CD4-positive, alpha-beta T cell treated with Interleukin-2 at 100 ng/mL for 4 hours (primary cell): ENCODE measurements at regions not wholly inside any gene's neighbourhood (a gene's known extent, or its start where the extent isn't known, plus 50 kb on each side); places are given as distances from the start of the nearest gene placed in this dataset.

ENCODE experiments used
- DNase-seq: peaks from one replicate; pipeline ENCODE4 v3.0.0-alpha.2; 2020; ENCODE audit warnings: low spot score

DNA sequence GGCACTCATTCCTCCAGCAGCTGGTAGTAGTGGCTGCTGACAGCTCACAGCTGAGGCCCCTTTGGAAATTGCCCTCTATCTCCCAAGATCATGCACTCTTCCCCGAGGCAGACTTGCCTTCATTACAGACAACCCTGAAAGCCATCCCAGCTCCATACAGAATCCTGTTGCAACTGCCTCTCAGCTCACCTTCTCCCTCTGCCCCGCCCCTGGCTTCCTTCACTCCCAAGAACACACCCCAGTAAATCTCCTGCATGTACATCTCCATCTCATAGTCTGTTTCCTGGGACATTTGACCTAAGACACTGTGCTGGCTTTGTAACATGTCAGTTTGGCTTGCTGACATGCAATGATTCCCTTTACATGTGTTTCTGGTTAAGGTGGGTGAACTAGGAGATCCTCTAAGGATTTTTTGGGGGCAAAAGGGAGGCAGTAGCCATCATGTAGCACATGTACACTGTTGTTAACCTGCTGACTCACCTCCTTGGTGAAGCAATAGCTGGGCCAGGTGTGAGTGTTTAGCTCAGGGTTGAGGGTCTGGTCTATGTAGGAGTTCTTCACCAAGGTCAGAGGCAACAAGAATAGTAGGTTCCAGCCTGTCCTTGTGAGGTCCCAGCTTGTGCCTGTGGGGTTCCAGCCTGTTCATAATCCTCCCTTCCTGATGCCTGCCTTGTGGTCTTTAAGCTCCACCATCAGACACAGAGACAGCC, 179.6 kb downstream of the CSNK2A3 start:
- DNase-seq, result no peak

DNA sequence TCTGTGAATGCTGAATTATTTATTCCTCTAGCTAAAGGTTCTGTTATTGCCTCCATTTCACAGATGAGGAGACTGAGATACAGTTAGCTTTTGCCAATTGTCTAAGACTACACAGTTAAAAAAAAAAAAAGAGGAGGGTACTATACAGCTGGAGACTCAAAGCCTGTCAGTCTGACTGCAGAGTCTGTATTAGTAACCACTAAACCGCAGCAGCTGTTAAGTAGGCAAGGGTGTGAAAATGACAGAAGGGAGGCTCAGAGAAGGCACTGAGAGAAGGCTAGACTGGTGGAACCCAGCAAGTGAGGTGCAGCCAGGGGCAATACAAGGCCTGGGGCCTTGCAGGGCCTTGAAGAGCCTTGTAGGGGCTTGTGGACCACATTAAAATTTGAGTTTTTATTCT, 181.2 kb downstream of the CSNK2A3 start:
- DNase-seq, result peak; percentile 69

DNA sequence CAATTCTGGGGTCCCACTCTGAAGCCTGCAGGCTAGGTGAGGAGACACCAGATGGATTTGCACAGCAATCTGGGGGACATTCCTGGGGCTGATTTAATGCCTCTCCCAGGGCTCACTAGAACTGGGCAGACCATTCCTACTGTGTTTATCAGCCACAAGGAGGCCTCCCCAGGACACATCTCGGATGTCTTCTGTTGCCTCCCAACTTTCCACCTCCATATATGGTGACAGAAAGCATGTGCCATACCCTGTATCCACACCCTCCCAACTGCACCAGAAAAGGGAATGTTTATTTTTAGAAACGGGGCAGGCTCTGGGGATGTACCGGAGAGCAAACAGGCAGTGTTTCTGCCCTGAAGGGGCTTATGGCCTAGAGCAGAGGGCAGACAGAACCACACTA, 181.8 kb downstream of the CSNK2A3 start:
- DNase-seq, result no peak

DNA sequence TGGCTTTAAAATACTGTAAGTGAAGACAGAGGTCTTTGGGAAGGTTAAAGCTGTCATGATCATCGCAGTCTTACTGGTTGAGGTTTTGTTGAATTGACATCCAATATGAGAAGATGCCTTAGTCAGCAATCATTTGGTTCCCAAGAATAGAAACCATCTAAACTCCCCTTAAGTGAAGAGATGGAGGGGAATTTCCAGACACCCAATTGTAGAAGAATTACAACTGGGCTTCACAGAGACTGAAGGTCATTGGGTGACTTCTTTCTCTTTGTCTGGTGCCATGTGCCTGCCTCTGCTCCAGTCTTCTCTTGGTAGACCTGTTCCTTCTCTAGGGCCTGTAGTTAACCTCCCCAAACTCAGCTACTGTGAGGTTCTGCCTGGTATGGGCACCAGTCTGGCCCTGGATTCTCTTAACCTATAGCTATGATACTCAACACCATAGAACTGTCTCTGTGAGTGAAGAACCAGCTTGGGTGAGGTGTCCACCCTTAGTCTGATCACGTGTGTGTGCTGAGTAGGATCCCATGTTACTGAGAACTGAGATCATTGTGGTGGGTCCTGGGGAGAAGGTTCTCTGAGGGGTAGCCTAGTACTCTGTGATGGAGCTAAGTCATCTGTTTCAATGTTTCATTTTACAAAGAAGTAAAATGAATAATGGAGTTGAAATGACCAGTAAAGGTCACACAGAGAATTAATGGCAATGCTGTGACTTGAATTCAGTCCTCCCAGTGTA, 182.5 kb downstream of the CSNK2A3 start:
- no peak for DNase-seq

DNA sequence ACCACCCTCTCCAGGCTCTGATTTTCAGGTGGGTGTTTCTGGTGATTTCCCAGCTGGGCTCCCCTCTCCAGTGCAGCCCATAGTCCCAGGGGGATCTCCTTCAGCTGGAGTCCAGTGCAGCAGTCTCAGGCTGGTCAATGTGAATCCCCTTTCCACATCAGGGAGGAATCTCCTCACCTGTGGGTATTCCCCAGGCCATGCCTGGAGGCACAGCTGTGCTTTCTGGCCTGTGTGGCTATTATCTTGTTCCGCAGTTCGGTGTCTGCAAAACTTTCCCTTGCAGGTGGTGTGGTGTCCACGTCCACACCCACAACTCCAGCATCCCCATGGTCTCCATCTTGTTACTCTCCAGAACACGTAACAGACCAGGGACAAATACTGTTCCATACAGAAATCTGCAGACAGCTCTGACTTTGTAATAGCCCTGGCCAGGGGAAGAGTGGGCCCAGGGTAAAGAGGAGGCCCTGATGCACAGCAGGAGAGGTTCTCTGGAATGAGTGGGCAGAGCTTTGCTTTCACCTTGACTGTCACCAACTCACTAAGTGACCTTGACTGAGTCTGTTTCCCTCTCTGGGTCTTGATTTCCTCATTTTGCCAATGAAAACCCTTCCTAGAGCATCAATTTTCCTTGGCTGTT, 183.2 kb downstream of the CSNK2A3 start:
- DNase-seq, result no peak

DNA sequence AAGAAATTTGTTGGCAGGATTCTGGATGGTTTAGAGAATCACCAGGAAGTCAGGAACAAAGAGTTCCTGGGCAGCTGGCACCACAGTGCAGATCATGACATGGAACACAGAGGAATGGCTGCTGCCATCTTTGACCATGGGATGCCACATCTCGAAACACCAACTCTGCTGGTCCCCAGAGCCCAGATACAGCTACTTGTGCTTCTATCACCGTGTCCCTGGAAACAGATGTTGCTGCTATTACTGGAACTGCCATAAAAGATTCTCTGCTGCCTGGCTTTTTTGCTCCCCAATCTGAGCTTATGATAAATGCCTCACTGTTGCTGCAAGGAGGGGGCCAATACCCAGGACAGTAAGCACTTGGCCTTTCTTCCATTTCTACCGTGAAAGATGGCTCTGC, 185.2 kb downstream of the CSNK2A3 start:
- no peak for DNase-seq

DNA sequence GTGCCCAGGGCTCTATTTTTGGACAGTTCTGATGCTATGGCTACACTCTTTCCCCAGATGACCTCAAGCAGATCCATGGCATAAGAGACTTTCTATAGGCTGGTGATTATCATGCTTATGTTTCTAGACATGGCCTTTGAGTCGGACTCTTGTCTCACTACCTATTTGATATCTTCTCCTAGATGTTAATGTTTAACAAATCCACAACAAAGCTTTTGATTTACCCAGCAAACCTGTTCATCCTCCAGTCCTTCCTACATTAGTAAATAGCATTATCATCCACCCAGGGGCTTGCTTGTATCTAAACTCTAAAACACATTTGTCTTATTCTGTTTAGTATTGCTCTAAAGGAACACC, 188.7 kb downstream of the CSNK2A3 start:
- no peak for DNase-seq

DNA sequence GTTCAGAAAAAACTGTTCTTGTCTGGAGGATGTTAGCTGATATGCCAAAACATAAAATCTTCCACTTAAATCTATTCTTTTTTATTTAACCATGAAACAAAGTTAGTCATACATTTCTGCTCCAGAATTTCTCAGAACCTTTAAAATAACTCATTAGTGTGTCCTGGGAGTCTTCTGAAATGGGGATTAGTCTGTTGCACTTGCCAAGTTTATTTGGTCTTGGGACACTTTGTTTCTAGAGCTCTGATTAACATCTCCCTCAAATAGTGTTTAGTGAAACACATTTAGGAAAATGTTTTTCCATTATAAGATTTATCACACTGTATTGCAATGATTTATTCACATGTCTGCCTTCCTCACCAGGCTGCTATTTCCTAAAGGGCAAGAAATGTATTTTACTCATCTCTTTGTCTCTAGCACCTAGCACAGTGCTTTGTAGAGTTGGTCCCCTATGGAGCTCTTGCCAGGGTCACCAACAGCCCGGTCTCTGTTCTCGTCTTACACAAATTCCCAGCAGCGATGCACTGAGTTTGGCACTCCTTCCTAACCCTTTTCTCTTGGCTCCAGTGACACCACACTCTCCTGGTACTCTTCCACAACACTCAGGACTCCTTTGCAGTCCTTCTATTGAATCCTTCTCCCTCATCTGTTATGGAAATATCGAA, 189.2 kb downstream of the CSNK2A3 start:
- DNase-seq, result no peak

DNA sequence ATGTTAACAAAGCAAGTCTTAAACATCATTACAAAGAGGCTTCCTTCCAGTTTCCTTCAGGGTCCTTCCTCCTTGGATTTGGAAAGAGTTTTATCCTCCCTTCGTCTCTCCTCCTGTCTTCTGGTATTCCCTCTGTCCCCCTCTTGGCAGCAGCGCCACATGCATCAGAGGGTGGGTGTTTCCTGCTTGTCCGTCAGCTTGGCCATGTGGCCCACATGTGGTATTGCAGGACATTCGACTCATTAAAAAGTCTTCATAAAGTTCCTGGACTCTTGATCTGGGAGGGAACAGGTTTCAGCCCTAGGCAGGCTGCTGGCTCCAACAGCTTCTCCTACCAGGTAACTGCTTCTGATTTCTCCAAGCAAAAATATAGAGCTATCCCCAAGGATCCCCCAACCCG, 189.8 kb downstream of the CSNK2A3 start:
- no peak for DNase-seq

DNA sequence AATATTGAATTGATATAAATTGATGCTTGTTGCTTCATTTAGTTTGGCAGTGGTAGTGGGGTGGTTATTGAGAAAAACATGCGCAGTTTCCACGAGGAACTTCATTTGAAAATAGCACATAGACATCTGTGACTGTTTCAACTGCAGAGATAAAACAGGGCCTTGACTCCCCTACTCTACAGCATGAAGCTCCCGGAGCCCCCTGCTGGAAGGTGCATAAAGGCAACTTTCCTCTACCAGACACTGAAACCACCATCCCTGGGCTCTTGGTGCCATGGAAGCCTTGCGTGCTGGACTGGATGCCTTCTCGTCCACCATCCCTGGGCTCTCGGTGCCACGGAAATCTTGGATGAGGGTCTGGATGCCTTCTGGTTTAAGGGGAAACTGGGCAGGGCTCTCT, 195.9 kb downstream of the CSNK2A3 start:
- DNase-seq, result peak; percentile 66

DNA sequence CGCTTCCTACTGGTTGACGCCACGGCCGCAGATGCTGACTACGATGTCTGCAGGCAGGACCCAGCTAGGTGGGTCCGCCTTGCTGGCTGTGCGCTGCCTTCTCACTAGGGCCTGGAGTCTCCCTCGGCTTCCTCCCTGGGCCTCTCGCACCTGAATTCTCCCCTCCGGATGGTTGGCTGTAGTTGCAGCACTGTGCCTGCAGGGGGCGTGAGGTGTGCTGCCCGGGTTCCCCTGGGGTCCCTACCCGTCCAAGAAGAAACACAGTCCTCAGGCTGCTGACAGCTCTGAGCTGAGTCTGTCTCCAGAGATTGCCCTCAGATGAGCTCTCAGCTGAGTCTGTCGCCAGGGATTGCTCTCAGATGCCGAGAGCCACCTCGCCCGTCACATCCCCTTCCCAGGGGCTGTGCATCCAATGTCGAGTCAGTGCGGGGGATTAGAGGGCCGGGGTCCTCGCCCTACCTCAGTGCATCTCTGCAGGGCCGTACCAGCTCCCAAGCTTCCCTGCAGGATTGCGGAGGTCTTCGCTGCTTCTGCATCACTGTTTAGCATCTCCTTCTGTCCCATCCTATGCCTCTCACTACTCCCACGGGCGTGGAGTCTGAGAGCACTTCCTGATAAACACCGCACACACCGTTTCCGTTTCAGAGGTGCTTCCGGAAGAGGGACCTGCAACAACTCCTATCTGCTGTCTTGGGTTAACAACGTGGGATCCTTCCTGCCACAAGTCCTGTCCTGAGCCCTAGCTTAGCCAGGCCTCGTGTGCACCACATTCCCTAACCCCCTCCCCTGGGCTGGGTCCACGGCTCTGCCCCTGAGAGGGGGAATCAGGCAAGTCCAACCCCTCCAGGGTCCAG, 196.9 kb downstream of the CSNK2A3 start:
- DNase-seq, result peak; percentile 64

DNA sequence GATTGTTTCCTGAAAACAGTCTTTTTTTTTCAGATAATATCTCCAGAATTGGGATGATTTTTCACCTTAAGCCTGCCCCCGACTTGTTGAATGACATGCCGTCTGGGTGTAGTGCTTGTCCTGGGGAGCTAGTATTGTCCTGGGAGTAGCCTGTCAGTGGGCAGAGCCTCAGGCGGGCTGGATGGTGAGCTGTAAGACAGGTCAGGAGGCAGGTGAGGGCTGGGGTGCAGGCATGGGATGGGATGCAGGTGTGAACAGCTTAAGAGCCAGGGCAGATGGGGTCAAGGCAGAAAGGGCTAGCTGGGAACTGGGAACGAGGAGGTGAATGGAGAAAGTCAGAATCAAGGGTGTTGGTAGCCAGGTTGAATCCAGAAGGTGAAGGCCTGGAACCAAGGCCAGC, 200.2 kb downstream of the CSNK2A3 start:
- no peak for DNase-seq

DNA sequence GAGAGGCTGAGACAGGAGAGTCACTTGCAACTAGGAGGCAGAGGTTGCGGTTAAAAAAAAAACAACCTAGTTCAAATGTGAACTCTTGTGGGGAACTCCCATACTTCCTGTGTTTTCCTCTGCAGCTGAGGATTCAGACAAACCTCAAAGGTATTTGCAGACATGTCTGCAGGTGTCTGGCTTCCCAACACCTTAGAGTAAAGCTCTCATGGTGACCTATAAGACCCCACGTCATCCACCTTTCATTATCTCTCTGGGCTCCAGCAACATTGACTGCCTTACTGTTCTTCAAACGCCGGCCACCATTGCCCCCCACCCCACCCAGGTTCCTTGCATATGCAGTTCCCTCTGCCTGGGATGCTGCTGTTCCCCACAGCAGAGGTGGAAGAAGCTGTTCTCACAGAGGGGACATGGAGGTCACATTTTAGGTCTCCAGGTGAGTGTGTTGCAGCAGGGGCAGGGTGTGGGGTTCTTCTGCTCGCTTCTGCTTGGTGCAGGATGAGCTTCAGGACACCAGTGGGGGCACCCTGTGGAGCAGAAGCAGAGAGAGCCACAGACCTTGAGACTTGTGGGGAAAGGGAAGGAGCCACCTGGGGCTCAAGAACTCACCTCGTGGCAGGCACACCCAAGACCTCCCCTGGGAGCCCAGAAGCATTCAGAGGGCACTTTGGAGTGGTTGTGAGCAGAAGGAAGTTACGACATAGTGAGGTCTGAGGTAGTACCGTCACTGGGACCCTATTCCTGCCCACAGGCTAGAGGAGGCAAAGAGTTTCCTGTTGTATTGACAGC, 203.2 kb downstream of the CSNK2A3 start:
- peak; percentile 79 for DNase-seq

DNA sequence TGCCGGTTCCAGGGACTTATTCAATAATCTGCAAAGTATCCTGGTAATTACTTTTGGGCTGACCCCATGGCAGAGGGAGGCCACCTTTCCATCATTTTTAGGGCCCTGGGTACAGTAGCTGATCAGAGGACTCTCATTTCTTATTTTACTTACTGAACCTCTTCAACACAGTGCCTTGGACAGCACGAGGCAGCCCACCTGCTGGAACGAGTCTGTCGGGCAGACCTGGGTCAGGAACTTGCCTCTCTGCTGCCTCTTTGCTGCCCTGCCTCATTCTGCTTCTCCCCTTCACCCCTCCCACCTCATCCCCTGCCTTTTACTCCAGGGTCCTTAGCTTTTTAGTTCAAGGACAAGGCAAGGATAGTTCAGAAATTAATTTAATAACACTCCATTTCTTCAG, 204.5 kb downstream of the CSNK2A3 start:
- no peak for DNase-seq

DNA sequence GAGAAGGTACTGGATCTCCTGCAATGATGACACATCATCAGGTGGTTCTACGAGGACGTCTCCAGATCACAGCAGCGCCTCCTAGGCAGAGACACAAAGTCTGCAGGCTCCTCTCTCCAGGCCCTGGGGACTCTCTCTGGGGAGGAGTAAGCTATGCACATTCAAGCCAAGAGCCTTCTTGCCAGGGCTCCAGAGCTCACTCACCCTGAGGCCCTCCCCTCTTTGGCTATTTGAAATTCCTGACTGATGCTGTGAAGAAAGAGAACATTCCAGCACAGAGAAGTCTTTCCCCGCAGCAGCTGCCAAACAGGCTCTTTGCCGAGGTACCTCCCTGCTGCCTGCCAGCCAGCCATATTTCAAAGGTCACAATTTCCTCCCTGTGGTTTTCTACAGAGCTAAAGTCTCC, 204.9 kb downstream of the CSNK2A3 start:
- peak; percentile 49 for DNase-seq

DNA sequence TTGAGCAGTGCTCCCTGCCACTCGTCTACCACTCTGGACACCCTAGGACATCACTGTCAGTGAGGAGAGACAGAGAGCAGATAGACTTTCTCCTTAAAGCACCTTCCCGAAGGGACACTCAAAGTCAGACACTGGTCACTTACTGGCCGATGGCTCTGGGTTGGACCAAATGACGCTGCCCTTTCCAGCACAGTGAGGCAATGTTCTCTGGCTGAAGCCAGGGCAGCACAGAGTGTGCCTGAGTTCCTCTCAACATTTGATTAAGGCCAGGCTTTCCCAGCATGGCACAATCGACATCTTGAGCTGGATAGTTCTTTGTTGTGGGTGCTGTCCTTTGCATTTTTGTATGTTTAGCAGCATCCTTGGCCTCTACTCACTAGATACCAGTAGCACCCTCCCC, 206.2 kb downstream of the CSNK2A3 start:
- no peak for DNase-seq

DNA sequence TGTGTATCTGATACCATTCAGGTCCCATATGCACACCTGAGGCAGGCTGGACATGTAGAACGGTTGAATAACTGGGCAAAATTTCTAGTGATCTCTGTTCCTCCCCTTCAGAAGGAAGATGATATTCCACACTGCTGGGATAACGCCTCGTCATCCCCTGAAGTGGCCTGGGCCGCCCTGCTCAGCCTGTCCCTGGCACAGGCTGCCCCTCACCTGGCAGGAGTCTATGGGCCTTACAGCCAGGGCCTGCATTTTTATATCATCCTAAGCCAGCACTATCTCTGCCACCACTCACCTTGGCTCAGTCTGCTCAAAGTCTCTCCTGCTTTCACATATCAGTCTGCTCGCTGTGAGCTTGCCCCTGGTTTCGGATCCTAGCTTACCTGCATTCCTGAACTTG, 209.2 kb downstream of the CSNK2A3 start:
- DNase-seq, result no peak

DNA sequence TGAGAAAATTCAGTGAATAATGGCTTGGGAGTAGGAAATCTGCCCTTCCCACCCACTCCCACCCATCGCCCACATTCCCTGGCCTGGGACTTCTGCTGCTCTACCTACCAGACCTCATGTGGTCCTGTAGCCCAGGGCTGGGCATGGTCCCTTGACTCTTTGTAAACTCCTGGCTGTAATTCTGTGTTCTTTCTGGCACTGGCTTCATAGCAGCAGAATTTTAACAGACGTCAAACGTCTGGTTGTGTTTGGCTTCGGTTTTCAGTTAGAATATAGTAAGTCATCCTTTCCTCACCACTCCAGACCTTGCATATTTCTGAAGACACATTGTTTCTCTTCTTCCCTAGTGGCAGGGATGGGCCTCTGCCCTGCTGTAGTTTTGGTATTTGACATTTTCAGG, 210.6 kb downstream of the CSNK2A3 start:
- DNase-seq, result no peak

DNA sequence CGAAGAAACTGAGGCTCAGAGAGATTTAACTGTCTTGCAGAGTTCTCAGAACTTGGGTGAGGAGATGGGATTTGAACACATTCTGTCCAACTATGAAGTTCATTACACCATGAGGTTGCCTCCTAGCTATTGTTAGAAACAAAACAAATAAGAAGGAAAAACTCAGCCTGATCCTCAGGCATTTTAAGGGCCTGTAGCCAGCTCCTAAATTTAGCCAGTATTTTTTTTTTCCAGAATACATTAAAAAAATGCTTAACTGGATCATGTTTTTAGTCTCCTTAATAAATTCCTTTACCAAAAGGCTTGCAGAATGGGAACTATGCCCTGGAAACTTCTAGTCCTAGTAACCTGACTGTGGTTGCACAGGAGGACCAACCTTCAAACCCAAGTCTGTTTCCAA, 212.0 kb downstream of the CSNK2A3 start:
- DNase-seq, result no peak

DNA sequence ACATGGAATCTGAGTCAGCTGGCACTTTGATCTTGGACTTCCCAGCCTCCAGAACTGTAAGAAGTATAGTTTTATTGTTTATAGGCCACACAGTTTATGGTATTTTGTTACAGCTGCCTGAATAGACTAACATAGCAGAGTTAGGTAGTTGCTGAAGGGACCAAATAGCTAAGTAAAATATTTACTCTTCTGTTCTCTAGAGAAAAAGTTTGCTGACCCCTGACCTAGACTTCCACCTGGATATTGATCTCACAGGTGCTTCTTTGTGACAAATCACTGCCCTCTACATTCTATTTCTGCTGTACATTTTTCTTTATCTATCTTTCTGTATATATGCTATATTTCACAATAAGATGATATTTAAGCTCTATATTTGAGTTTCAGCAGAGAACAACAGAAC, 212.5 kb downstream of the CSNK2A3 start:
- DNase-seq, result no peak

DNA sequence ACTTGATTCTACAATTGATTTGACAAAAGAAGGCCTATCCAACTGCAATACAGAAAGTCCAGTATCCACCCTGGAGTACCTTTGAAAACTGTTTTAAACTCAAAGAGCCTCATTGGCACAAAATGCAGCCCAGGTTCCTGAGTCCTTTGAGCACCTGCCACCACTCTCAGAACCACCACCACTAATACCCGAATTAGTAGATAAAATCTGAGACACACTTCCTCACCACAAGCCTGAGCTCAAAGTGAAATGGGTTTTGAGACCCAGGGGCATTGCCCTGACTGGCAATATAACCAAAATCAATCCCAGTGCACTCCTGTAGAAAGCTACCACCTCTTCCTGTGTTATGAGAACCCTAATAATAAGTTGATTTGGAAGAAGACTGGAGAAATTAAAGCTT, 215.7 kb downstream of the CSNK2A3 start:
- peak; percentile 30 for DNase-seq
